Right hindlimb (tissue), 1 donor: ENCODE measurements at regions not wholly inside any gene's neighbourhood (a gene's known extent, or its start where the extent isn't known, plus 50 kb on each side); places are given as distances from the start of the nearest gene placed in this dataset.

ENCODE experiments used
- DNase-seq: peaks from one replicate; pipeline ENCODE4 v3.0.0-alpha.2; 2018

DNA sequence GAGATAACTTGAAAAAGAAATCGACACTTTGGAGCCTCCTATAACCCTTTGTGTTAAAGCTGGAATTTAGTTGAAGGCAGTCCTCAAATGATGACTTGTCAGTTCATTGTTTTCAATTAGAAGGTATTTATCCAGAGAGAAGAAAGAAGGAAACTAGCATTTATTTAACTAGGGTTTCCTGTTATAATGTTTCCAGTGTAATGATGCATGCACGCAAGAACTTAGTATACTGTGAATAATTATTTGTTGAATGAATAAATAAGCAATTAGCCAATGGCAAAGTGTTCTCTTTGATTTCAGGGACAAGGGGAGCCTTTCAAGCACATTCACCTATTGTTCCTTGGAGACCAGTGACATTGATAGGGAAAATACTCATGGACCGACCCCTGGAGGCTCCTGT lies 307.4 kb downstream of the KLF5 start:
- no peak for DNase-seq

- DNase-seq, result no peak
Observed at GRCh38 chr13:73365681-73366080, 306.9 kb downstream of the KLF5 start.

DNA sequence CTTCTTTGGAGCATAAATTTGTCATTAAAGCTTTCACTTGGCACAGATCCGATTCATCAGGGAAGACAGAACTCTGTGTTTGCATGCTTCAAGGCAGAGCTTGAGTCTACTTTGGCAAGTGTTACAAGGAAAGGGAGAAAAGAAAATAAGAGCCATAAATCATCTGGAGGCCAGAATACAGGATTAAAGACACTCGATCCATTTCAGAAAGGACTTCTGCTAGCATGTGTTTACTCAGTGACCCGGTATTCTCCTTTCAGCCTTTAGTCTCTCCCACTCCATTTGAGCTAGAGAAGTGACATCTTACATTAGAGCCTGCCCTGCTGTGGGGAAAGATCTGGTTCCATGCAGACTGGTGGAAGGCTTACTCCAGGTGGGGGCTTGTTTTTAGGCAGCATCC lies 306.4 kb downstream of the KLF5 start:
- no peak for DNase-seq

DNA sequence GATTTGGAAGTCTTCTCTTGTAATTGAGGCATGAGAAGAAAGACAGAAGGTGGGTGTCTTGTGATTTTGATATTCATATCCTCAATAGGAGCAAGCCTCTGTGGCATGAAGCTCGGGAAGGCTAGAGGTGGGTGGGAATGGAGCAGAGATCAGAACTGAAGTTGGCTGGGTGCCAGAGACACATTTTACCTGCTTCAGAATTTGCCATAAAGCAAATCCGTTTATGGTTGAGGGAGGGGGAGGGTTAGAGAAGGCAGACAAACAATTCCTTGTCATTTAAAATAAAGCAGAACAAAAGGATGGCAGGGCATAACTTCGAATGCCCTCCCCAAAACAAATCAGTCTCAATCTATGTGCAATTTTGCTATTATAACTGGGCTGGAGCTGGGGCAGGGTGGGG lies 305.9 kb downstream of the KLF5 start:
- no peak for DNase-seq

DNA sequence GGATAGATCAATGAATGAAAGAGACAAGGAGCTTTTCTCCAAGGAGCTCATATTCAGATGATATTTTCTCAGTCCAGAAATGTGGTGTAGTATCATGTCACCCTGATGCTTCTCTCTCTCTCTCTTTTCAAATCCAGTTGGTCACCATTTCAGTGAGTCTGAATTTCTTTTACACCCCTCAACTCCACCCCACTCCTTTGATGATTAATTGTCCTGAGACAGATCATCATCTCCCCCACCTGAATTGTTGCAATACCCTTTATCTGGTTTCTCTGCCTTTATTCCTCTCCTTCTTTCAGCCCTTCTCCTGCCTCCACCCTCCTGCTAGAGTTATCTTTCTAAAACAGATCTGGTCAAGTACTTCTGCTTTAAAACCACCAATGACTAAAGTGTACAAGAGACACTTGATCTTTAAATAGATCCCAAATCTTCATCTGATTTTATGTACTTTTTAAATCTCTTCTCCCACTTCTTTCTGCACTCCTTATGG lies 299.8 kb downstream of the KLF5 start:
- DNase-seq, result no peak

DNA sequence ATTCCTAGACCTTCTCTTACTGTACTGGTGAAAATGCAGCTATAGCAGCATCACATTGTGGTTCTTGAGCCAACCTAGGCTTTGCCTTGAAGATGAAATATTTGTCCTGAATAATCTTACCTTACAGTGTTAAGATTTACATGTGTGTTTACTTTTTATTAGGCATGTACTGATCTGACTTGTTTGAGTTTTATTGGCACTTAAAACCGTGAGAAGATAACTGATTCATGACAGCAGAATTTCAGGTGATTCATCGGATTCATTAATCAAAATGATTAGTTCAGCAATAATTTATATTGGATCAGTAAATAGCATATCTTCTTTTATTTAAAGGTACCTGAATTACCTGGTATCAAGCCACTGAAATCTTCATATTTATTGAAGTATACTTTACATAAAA lies 296.3 kb downstream of the KLF5 start:
- DNase-seq, result no peak

GRCh38 chr13:73351730-73352129 lies 292.9 kb downstream of the KLF5 start:
- no peak for DNase-seq

DNA sequence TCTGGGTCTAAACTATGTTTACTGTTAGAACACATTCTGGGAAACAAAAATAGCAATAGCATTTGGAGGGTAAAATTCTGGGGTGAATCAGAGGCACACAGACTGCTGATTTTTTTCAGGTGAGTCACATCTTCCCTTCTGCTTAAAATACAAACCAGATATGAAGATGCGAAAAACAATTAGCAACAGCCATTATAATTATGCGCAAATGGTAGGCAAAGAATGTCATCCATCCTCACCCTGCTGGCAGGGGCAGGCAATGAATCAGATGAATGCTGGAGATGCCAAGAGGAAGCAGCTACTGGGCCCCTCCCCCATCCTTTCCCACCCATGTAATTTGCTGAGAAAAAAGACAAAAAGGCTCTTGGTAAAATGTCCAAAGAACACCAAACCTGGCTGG lies 282.9 kb downstream of the KLF5 start:
- DNase-seq, result no peak

- no peak for DNase-seq
Observed at GRCh38 chr13:73340069-73340468, 281.3 kb downstream of the KLF5 start.

GRCh38 chr13:73339086-73339485 lies 280.3 kb downstream of the KLF5 start:
- no peak for DNase-seq

DNA sequence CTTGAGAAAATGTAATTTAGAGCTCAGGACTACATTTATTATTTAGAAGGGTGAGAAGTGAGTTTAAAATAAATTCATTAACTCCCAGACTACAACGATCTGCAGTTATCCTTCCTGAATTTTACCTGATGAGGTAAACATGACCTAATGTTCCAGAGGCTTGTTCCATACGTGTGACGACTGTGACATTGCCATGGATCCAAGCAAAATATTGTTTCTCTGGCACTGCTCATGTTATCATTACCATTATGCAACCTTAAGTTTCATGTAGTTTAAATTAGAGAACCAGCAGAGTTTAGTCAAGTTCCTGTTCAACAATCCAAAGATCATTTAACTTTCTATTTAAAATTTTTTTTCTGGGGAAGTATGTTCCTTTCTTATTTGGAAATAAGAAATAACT lies 279.6 kb downstream of the KLF5 start:
- no peak for DNase-seq

DNA sequence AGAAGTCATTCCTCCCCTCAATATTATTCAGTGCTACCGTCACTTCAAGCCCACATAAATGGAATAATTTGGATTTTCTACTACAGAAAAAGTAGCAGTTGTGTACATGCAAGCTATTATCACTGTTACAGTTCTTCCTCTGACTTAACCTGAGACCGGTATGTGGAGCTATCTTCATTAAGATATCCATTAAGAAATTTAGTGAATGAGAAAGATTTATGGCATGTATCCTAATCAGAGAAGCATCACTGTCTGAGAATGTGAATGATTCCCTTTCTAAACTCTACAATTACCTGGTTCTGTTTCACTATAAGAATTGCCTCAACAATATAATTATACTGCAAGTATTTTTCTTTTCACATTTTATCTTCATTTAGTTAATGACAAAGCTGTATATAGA lies 278.7 kb downstream of the KLF5 start:
- no peak for DNase-seq

GRCh38 chr13:73336773-73337172 lies 278.0 kb downstream of the KLF5 start:
- DNase-seq, result no peak

DNA sequence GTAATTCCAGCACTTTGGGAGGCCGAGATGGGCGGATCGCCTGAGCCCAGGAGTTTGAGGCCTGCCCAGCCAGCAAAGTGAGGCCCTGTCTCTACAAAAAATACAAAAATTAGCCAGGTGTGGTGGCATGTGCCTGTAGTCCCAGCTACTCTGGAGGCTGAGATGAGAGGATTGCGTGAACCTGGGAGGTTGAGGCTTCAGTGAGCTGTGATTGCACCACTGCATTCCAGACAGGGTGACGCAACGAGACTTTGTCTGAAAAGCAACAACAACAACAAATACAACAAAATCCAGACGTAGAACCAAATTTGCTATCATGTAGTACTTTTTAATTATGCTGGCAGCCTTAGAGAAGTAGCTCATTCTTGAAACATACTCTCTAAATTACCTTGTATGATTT lies 277.1 kb downstream of the KLF5 start:
- DNase-seq, result no peak

- no peak for DNase-seq
Observed at GRCh38 chr13:73335210-73335609, 276.4 kb downstream of the KLF5 start.

- no peak for DNase-seq
Observed at GRCh38 chr13:73334445-73334844, 275.6 kb downstream of the KLF5 start.

DNA sequence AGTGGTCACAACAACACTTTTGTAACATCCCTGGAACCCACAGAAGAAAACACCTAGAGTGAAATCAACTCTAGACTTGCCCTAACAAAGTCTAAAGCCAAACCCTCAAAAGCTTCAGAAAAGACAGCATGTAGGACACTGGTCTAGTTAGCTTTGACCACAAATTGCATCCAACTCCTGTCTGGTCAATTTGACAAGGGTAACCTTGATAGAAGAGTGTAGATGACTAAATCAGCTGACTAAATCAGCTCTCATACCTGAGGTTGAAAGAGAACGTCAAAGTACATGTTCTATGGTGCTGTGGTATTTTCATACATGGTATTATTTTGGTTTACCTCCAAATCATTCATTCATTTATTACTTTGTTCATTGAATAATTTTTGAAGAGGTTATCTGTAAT lies 272.8 kb downstream of the KLF5 start:
- no peak for DNase-seq

DNA sequence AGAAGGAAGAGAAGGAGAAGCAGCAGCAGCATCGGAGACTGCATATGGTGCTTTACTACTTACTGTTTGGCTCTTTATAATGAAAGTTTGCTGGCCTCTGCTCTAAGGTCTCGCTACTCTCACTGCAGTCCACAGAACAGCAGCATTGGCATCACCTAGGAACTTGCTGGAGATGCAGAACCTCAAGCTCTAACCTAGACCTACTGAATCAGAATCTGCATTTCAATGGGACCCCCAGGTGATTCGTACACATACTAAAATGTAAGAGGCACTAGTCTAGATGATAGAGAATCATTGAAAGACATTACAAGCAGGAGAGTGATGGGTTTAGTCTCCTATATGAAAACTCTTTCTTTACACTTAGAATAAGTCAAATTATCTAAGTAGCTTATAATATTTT lies 270.6 kb downstream of the KLF5 start:
- no peak for DNase-seq

DNA sequence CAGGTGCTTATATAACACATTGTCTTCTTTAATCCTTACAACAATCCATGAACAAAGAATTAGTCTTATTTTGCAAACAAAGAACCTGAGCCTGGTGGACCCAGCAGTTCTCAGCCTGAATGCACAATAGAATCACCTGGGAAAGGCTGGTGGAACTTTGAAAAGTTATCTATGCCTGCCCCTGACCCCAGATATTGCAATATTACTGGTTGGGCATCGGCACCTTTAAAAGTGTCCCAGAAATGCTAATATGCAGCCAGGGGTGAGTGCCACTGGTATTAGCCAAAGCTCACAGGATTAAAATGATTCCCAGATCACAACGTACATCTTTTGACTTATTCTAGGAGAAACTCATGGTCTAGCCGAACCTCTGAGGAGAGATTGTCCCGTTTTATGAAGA lies 268.8 kb downstream of the KLF5 start:
- DNase-seq, result no peak

DNA sequence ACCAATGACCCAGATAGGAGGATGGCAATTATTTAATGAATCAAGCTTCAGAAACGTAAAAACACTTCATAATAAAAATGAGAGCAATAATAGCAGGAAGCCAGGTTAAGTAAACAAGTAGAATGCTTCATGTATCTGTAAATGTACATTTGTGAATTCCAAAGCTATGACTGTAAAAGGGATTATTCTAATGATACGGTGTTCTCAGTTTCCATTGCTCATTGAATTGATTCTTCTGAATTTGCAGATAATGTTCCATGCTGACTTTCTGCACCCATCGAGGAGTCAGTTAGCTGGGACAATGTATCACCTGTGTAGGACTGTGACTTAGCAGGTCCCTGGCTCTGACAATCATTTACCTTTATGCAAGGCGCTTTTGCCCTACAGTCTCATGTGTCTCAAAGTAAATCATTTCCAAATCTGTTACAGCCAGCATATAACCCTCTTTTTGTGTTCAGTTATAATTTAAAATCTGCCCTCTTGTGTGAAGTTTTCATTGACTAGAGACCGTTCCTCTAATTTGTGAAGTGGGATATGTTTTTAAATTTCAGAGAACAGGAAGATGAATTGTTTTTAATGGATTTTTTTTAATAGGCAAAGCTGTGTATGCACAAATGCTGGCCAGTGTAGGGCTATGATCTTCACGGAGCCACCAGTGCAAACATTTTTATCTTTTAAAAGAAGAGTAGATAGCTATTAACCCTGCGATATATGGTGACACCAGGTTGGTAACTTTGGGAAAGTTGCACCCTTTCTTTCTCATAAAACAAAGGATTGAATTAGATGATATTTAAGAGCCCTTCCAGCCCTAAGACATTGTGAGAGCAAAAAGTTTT lies 267.1 kb downstream of the KLF5 start:
- DNase-seq, result no peak

DNA sequence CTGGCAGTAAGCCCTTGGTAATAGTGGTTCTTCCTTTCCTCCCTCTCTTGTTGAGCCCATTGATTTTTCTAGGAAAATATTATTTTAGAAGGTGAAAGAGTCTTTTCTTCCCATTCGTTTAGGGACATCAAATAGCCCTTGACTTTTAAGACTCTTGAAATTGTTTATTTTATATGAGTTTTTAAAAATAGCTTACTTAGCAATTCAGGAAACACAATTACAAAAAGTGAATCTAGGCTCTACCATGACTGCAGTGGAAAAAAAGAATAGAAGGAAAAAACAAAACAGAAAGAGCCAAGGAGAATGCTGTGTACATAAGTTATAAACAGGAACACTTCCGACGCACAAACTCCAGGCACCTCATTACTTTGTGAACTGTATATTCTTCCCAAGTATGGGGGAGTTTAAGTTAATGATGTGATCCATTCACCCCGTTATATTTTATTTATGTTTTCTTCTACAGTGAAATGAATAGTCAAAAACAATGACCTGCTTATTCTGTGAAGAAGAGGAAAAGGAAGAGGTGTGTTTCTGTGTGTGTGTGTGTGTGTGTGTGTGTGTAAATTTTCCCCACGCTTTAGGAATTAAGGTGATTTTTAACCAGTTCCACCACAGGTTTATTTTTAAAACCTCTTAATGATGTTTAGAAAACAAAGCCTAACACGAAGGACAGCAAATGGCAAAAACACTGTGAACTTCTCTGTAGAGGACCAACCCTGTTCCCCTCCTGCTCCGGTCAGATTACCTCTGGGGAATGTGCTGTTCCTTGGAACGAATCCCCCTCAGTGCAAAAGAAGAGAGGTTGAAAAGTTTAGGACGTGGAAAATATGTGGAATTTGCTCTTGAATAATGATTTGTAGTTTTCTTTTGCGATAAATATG lies 266.3 kb downstream of the KLF5 start:
- DNase-seq, result no peak

GRCh38 chr13:73323615-73324014 lies 264.8 kb downstream of the KLF5 start:
- no peak for DNase-seq

- no peak for DNase-seq
Observed at GRCh38 chr13:73321043-73321442, 262.2 kb downstream of the KLF5 start.

- no peak for DNase-seq
Observed at GRCh38 chr13:73317140-73317539, 258.3 kb downstream of the KLF5 start.
